ENCODE measurements at regions not wholly inside any gene's neighbourhood (a gene's known extent, or its start where the extent isn't known, plus 50 kb on each side); places are given as distances from the start of the nearest gene placed in this dataset.
A peak's percentile ranks its signal among the peaks of the same experiment; 100 is the strongest.

DNA sequence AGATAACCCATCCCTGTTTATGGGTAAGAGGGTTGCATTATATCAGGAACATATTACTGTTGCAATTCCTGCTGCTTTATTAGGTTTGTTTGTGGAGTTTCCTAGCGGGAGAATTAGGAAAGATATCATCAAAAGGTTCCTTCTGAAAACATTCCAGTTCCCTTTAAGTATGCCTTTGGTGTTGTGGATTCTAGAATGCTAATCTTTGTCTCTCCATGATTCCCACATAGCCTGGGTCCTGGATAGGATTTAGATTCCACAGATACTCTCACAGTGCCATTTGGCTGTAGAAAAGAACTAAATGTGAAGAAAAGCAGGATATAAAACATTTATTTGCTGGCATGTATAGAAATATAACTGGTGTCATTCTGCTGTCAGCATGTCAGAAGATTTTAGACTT, 338.7 kb downstream of the PCDH18 start:
- DNase-seq, result no peak

DNA sequence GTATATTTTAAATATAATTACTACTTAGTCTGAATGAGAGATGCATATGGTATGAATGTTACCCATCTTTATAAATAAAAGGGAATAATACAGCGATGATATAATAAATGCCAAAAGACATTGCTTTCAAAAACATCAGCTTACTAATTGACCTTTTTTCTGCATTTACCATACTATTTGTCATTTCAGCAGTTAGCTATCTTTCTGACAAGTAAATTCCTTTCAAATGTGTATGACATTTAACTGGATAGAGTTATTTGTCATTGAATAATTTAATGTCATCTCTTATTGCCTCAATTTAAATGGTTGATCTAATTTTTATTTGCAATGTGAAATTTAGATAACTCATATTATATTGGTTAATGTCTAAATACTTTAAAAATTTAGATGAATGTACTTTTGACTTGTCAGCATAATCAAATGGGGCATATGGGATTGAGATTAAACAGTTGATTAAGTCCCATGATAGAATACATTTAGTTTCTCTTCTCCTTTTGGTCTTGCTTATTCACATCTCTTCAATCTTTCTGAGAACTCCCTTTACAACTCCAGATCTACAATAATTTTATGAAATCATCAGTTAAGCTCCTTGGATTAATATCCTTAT, 350.9 kb downstream of the PCDH18 start:
- no peak for DNase-seq

- no peak for DNase-seq
Observed at GRCh38 chr4:137180349-137180748, 351.9 kb downstream of the PCDH18 start.

DNA sequence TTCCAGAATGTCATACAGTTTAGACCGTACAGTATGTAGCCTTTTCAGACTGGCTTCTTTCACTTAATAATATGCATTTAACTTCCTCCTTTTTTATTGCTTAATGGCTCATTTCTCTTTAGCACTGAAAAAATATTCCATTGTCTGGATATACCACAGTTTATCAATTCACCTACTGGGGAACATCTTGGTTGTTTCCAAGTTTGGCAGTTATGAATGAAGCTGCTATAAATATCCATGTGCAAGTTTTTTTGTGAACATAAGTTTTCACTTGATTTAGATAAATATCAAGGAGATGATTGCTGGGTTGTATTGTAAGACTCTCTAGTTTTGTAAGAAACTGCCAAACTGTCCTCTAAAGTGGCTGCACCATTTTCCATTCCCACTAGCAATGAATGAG, 375.5 kb downstream of the PCDH18 start:
- no peak for DNase-seq

DNA sequence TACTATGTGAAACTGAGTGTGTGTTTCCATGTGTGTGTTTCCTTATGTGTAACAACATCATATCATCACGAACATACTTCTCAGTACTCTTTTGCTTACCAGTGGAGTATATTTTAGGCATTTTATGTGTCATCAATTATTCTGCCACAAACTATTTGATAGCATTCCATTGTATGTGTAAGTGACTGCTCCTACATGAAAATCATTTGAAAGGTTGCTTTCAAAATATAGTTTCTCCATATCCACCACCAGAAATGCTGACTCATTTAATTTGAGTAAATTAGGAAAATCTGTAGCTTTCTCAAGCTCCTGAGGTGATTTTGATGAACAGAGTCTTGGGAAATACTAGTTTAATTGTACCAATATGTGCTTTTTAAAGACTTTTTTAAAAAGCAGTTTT, 376.2 kb downstream of the PCDH18 start:
- no peak for DNase-seq

- no peak for DNase-seq
Observed at GRCh38 chr4:137131201-137131600, 401.1 kb downstream of the PCDH18 start.

- no peak for DNase-seq
Observed at GRCh38 chr4:137129845-137130244, 402.4 kb downstream of the PCDH18 start.

- DNase-seq, result no peak
Observed at GRCh38 chr4:137129441-137129840, 402.9 kb downstream of the PCDH18 start.

DNA sequence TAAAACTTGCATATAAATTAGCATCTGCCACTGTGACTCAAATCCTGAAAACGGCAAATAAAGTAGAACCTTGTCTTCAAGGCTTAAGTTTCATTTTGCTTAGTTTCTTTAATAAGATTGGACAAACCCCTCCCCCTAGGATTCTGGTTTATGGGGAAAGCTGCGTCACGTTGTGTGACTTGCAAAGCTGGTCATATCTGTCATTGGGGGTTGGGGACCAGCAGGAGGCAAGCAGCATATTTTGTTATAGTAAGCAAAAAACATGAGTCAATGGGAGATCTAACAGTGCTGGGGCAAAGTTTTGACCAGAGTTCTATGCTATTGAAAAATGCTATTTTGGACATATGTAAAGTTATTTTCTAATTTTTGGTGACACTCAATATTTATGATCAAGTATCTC, 407.3 kb downstream of the PCDH18 start:
- DNase-seq, result no peak

- peak; percentile 5 to 27 (median 17) for DNase-seq
Observed at GRCh38 chr4:137124278-137124932, 407.9 kb downstream of the PCDH18 start.

GRCh38 chr4:137122876-137123275, 409.4 kb downstream of the PCDH18 start:
- DNase-seq, result no peak

DNA sequence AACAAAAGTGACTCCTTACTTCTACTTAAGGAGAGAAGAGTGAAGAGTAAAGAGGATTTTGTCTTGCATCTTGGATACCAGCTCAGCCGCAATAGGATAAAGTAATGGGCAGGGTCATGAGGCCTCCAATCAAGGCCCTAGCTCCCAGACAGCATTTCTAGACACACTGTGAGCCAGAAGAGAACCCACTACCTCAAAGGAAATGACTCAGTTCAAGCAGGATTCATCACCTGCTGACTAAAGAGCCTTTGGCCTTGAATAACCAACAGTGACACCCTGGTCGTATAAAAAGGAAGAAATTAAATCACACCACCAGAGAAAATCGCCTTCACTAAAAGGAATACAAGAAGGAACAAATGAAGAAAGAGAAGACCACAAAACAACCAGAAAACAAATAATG, 416.1 kb downstream of the PCDH18 start:
- DNase-seq, result no peak

- DNase-seq, result no peak
Observed at GRCh38 chr4:137106733-137107132, 425.6 kb downstream of the PCDH18 start.

- DNase-seq, result no peak
Observed at GRCh38 chr4:137106287-137106686, 426.0 kb downstream of the PCDH18 start.

DNA sequence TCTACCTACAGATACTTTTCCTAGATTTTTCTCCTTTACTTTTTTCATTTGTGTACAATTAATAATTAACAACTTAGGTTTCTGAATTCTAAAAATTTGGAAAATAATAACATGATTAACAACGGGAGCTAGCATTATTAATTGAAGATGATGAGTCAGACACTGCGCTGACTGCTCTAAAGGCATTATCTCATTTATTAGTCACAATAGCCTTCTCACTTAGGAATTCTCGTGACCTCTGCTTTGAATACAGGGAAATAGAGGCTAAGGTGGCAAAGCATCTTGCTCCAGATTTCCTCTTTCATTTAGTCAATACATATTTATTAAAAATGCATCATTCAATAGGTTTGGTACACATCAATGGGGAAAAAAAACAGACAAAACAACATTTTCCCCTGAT, 441.3 kb downstream of the PCDH18 start:
- DNase-seq, result no peak

- no peak for DNase-seq
Observed at GRCh38 chr4:137083571-137084135, 448.6 kb downstream of the PCDH18 start.

GRCh38 chr4:137082061-137082460, 450.2 kb downstream of the PCDH18 start:
- no peak for DNase-seq

DNA sequence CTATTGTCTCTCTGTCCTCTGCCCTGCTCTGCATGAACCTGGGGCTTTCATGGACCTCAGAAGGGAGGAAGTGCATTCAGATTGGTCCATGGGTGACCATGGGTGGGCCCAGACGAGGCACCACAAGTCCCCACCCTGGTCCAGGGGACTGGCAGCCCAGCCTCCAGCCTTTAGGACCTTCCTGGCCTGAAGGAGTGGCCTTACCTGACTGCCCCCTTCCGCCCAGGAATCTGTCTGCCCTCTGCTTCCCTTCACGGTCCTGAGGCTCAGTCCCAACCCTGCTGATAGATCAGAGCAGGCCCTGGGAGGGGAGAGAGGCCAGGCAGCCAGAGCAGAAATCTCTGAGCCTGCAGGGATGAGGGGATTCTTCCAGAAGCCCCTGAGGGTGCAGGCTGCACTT, 455.4 kb downstream of the PCDH18 start:
- DNase-seq, result no peak

DNA sequence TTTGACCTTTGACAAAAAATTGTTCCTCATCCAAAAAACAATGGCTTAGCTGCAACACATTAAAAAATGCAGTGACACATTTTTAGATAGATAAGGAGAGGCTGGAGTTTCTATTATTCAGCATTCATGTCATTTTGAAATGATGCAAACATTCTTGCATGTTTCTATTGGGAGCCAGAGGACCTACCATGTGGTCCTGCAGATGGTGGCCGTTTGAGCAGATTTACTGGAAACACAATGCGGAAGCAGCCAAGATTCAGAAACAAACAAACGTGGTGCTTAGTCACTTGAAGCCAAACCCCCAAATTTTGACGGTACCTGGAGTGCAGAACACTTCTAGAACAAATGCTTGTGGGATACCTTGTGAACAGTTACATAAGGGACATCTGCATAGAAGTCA, 456.7 kb downstream of the PCDH18 start:
- DNase-seq, result no peak

DNA sequence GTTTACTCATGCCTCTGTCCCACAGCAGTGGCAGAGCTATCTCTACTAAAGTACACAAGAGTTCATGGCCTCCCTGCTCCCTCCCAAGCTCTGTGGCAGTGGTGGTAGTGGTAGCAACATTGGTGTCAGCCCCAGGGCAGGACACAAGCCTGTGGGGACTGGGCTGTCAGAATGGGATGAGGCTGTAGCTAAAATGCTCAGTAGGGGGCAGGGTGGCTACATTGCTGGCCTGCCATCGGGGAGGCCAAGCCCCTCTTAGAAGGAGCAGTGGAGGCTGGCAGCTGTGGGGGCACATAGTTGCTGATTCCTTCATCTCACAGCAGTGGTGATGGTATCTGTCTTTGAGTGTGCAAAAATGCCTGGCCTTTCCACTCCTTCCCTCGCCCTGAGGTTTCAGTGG, 461.7 kb downstream of the PCDH18 start:
- DNase-seq, result no peak

DNA sequence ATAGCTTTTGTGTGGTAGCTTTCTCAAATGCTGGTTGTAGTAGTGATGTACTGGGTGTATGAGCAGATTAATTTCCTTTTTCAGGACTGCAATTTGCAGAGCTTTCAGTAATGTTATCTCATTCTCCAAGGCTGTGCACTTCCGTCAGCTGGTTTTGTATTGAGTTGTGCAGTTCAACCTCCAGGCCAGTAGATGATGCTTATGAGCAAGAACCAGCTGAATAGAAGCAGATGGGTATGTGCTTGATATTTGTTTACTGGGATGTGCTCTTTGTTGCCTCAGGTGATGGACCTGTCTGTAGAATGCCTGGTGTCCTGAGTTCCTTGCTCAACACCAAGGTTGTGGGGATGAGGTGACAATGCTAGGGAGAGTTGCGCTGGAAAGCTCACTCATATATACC, 462.8 kb downstream of the PCDH18 start:
- no peak for DNase-seq

DNA sequence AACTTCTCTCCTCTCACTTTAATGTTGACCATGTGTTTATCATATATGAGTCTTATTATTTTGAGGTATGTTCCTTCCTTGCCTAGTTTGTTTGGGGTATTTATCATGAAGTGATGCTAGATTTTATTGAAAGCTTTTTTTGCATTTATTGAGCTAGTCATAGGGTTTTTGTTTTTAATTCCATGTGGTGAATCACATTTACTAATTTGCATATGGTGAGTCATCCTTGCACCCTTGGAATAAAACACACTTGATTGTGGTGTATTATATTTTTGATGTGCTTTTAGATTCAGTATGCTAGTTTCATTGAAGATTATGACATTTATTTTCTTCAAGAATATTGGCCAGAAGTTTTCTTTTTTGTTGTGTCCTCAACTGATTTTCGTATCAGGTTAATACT, 464.6 kb downstream of the PCDH18 start:
- DNase-seq, result no peak

DNA sequence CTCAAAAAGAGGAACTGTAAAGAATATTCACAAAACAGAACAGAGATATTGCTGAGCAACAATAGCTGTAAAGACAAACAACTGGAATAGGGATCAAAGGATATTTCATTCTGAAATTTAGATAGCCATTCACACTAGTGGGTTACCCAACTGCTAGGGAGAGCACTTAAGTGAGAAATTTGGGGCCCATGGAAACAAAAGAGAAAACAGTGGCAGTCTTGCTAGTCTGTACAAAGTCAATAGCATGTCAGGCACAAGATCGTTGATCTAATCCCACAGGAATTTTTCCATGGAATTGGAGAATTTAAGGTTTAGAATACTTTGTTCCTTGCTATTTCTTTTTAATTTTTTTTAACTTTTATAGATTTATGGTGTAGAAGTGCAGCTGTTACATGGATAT, 467.0 kb downstream of the PCDH18 start:
- DNase-seq, result no peak

DNA sequence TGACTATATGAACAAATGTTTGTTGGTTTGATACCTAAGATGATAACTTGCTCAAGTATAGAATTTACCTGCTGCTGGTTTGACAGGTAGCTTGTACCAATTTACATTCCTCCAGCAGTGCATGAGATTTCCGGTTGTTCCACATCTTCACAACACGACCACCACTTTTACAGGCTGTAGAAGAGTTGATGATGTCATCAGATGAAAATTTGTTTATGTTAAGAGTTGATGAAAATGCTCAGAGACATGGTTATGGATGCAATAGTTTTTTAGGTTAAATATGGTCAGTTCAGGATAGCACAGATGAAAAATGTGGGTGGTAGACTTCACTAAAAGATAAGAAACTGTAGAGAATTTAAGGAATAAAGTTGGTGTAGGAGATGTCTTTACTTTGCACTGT, 468.3 kb downstream of the PCDH18 start:
- DNase-seq, result no peak

- DNase-seq, result no peak
Observed at GRCh38 chr4:137043184-137043583, 489.1 kb downstream of the PCDH18 start.

Measured in suppressor macrophage treated with lipopolysaccharide for 1 hour (primary cell).